HG02678 (cell line): ENCODE measurements at regions not wholly inside any gene's neighbourhood (a gene's known extent, or its start where the extent isn't known, plus 50 kb on each side); places are given as distances from the start of the nearest gene placed in this dataset.
"Not testable (repeated sequence)": the region's sequence is repeated elsewhere in the genome, so short reads cannot be mapped to it uniquely, and the experiment has no call there.

Experiments used
- ATAC-seq: cut with Tn5 transposase; IDR thresholded peaks from one replicate; pipeline ENCODE4 v1.9.1; 2021; ENCODE audit warnings: mild to moderate bottlenecking, moderate library complexity; ENCODE audit not compliant: unreplicated experiment

GRCh38 chr7:67666359-67666758 lies 669.7 kb downstream of the TYW1 start:
- not testable (repeated sequence) for ATAC-seq

GRCh38 chr7:67671006-67671548 lies 674.4 kb downstream of the TYW1 start:
- no peak for ATAC-seq

DNA sequence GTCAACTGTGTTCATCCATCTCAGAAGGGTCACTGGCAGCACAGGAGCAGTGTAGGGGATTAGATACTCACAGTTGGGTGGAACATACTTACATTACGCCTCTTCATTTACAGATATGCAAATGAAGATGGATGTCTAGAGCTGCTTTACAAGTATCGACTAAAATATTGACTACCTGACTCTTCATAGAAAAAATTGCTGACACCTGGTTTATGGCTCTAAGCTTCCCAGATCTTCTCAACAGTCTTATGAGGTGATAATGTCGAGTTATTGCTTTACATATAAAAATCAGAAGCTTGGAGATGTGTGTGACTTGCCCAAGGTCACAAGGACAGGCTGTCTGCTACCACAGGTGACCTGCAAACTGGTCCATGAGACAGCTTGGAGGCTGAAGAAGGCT lies 677.2 kb downstream of the TYW1 start:
- ATAC-seq: no peak

DNA sequence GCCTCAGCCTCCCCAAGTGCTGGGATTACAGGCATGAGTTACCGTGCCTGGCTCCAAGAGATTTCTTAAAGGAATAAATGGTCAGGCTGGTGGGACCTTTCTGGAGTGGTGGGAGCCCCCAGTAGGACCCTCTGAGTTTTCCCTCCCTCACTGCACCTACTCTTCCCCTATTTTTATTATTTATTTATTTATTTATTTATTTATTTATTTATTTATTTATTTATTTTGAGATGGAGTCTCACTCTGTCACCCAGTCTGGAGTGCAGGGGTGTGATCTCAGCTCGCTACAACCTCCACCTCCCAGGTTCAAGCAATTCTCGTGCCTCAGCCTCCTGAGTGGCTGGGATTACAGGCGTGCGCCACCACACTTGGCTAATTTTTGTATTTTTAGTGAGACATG lies 678.2 kb downstream of the TYW1 start:
- not testable (repeated sequence) for ATAC-seq

DNA sequence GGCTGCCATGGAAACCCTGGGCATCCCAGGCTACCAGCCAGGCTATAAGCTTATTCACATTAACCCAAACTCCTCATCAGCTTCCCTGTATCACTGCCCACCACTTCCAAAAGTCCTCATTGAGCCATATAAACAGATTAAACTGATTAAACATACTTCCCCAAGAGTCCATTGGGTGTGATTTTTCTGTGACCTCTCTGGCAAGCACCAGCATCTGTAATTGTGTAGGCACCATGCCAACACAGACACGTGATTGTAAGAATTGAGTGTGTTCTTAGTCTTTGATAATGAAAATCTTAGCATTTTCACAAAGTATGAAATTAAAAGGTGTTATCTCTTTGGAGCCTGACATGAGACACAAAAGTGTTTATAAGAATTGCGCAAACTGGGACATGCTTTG lies 679.3 kb downstream of the TYW1 start:
- ATAC-seq: no peak

DNA sequence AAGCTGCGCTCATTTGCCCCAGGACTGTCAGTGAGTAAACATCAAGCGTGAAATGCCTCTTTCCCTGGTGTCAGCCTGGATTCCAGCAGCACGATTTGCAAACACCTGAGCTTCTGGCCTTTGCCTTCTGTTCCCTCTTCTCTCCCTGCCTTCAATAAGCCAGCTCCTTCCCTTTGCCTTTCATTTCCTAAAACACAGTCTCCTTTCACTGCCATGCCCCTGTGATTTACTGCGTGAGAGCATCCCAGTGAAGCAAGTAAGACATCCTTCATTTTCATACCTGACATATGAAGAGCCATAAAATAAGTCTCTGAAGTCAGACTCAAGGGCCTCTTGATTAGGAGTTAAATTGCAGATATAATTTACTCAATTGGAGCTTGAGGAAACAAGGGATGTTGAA lies 681.8 kb downstream of the TYW1 start:
- ATAC-seq: no peak

- ATAC-seq: no peak
Observed at GRCh38 chr7:67683628-67684027, 687.0 kb downstream of the TYW1 start.

GRCh38 chr7:67690700-67691099 lies 694.1 kb downstream of the TYW1 start:
- ATAC-seq: no peak

DNA sequence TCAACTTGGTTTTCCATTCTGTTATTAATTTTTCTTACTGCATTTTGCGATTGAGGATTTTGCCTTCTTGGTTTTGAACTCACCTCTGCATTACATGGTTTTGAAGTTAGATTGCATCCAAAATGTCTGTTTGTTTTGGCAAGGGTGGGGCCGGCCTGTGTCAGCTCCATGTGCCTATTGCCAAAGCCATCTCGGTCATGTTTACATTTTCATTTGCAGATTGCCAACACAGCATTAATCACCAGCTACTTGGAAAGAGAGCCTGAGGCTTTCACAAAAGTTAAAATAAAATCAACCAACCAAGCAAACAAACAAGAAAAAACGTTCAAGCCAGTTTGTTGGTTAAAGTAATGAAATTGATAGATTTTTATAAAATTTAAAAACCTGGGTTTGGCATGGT lies 695.8 kb downstream of the TYW1 start:
- no peak for ATAC-seq

DNA sequence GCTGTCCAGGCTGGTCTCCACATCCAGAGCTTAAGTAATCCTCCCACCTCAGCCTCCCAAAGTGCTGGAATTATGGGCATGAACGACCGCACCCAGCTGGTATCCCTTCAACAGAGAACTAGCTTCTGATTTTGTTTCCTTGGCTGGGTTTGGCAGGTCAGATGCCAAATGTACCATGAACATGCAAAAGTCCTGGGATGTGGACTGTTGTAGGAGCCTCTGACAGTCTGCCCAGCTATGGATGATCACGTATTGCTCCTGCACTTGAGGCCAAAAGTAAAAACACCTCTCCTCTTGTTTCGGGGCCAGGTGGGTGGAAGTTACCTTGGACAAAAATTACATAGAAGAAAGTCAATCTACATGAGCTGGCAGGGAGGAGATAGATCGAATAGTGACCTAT lies 699.5 kb downstream of the TYW1 start:
- ATAC-seq: no peak

GRCh38 chr7:67696878-67697277 lies 700.2 kb downstream of the TYW1 start:
- no peak for ATAC-seq

DNA sequence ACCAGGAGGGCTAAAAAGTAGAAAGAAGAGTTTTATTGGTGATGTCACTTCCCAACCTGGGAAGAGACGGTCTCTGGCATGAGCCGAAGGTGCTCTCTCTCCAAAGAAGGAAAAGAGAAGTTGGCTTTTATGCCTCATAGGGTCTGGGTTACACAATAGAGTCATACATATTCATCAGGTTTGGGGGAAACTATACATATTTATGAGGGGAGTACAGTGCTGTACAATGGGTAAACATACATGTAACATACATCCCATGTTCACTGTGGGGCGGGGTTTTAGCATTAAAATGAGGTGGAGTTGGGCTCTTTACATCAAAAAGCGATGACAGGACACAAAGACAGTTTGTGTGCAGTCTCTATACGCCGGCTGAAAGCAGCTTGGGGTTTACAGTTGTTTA lies 701.7 kb downstream of the TYW1 start:
- no peak for ATAC-seq

GRCh38 chr7:67705850-67706249 lies 709.2 kb downstream of the TYW1 start:
- ATAC-seq: no peak

DNA sequence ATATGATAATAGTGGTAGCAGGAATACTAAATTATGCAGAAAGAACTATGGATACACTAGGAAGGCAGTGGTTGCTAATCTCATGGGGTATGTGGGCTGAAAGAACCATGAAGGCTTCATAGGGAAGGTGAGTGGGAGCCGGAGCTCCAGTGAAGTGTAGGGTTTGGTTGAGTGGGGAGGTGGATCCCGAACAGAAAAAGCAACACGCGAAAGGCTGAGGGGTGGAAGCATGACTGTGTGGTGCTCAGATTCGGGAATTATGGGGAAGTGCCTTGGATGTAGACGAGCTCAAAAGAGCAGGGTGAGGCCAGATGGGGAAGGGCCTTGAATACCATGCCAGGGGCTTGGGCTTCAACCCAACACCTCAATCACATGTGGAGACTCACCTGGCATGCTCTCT lies 715.1 kb downstream of the TYW1 start:
- no peak for ATAC-seq

GRCh38 chr7:67713451-67714056 lies 716.9 kb downstream of the TYW1 start:
- no peak for ATAC-seq

- no peak for ATAC-seq
Observed at GRCh38 chr7:67716729-67717128, 720.1 kb downstream of the TYW1 start.

DNA sequence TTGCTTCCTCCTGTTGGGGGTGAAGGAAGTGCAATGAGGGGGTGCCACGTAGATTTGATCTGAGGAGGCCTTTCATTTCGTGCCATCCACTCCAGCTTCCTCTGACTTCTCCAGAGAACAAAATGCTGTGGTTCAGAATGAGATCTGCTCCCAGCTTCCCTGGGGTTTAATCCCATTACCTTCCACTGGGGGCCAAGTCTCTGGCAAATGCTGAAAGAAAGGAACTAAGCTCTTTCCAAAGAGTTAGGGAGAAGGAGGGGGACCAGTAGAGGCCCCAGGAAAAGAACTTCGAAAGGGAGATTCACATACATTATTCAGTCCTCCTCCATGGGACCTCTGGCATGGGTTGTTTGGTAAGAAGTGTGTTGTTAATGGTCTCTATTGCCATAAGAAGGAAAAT lies 727.0 kb downstream of the TYW1 start:
- no peak for ATAC-seq

- ATAC-seq: no peak
Observed at GRCh38 chr7:67724435-67724834, 727.8 kb downstream of the TYW1 start.

GRCh38 chr7:67724955-67725354 lies 728.3 kb downstream of the TYW1 start:
- no peak for ATAC-seq

DNA sequence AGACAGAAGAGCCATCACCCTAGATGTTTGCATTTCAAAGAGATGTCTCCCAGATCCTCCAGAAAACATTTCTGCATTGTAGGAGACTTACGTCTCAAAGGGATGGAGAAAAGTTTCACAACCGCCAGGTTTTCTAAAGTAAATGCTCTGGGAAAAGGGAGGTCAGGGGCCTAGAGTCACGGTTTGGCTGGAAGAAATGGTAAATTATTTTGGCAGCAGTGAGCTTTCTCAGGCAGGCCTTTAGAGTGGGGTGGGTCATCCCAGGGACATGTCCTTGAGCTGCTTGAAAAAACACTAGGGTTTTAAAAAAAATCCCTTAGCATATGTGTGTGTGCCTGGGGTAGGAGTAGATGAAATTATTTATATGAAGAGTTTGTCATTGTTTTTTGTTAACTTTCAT lies 728.8 kb downstream of the TYW1 start:
- no peak for ATAC-seq

- no peak for ATAC-seq
Observed at GRCh38 chr7:67729771-67730170, 733.1 kb downstream of the TYW1 start.

DNA sequence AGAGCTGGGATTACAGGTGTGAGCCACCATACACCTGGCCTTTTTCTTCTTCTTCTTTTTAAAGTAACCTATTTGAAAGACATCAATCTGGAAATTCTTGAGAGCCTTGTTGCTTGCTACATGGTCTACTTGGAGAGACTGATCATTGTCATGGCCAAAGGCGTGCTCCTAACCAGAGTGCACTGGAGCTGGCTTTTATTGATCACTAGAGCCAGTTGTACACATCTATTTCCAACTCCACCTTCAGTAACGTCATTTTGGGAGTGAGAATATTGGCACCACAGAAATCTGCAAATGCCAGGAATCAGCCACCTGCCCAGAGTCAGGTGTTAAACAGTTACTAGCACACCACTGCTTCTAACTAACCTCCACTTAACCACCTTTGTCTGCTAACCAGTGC lies 735.1 kb downstream of the TYW1 start:
- ATAC-seq: no peak

DNA sequence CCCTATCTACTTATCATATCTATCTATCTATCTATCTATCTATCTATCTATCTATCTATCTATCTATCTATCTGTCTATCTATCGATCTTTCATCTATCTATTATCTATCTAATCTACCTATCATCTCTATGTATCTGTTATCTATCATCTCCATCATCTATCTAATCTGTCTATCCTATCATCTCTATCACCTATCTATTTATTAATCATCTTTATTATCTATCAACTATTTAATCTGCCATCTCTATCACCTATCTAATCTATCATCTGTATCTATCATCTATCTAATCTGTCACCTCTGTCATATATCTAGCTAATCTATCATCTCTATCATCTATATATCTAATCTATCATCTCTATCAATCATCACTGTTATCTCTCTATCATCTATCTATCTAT lies 736.3 kb downstream of the TYW1 start:
- no peak for ATAC-seq
